ENCODE measurements at regions not wholly inside any gene's neighbourhood (a gene's known extent, or its start where the extent isn't known, plus 50 kb on each side); places are given as distances from the start of the nearest gene placed in this dataset.

DNA sequence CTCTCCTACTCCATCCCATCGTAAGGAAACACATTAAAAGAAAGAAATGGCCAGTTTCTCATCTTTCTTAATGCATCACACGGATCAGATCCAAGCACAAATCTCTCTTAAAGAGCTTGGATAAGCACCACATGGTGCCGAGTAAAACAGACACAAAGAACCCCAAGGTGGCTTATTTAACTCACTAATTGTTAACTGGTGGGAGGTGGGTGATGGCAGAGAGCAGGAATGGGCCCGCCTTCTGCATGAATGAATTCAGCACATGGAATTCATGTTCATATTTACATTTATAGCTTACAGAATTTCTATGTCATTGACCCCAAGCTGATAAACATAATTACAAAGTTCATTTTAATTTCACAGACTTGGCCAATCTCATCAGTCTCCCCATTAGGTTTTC lies 89.9 kb downstream of the MZT1 start:
- H3K27me3 Mint-ChIP-seq = peaks cover 3% of the 10 kb centered on the region
- Histone ChIP-seq H3K4me3 (ENCODE audit: low read length) (no peak overlapping the region), H3K36me3 (ENCODE audit: insufficient read depth, low read length) (no peaks in the 10 kb centered on the region), H3K9me3 (ENCODE audit: control insufficient read depth in 1 of 2, insufficient read depth in 1 of 2, low read length in 2 of 2) (no peaks in the 10 kb centered on the region), H3K27me3 (ENCODE audit: control insufficient read depth in 1 of 2, insufficient read depth in 2 of 2, low read length in 2 of 2) (no peaks in the 10 kb centered on the region), H3K27ac (ENCODE audit: low read depth in 1 of 2, low read length in 2 of 2) (no peak overlapping the region), H3K4me1 (ENCODE audit: insufficient read depth, low read length) (no peaks in the 10 kb centered on the region)
- intact Hi-C loops (cut with DNase I, micrococcal nuclease) = no loop called here
- DNase-seq = no peak
- TF ChIP-seq, protein P1, sequence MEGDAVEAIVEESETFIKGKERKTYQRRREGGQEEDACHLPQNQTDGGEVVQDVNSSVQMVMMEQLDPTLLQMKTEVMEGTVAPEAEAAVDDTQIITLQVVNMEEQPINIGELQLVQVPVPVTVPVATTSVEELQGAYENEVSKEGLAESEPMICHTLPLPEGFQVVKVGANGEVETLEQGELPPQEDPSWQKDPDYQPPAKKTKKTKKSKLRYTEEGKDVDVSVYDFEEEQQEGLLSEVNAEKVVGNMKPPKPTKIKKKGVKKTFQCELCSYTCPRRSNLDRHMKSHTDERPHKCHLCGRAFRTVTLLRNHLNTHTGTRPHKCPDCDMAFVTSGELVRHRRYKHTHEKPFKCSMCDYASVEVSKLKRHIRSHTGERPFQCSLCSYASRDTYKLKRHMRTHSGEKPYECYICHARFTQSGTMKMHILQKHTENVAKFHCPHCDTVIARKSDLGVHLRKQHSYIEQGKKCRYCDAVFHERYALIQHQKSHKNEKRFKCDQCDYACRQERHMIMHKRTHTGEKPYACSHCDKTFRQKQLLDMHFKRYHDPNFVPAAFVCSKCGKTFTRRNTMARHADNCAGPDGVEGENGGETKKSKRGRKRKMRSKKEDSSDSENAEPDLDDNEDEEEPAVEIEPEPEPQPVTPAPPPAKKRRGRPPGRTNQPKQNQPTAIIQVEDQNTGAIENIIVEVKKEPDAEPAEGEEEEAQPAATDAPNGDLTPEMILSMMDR (IDR thresholded peaks at IDR 0.05) = no peak
- H3K4me3 Mint-ChIP-seq = no peak overlapping the region
- CTCF ChIA-PET = no interaction called here
- H3K27ac Mint-ChIP-seq = no peak overlapping the region
- H3K4me1 Mint-ChIP-seq (ENCODE audit: low read depth) = no peaks in the 10 kb centered on the region
- POLR2A ChIA-PET = no interaction called here
- no peaks in the 10 kb centered on the region for H3K9me3 Mint-ChIP-seq
- no peak for ATAC-seq (ENCODE audit: poor library complexity)
- no peaks in the 10 kb centered on the region for H3K36me3 Mint-ChIP-seq (ENCODE audit: low read depth)

DNA sequence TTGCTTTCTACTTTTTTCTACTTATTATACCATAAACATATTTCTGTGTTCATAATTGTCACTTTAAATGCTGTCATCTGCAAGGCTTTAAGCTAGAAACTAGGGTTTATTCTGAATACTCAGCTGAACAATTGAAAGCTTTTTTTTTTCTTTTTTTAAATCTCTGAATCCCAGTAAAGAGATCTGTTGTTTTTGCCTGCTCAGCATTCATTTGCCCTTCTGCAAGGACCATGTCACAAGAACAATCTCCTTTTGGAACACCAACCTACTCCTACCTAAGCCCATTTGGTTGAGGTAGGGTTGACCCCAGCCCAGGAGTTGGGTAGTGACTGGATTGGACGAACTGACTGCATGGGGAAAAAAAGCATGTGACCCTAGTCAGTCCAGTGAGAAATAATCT lies 92.6 kb downstream of the MZT1 start:
- no peaks in the 10 kb centered on the region for H3K27me3 ChIP-seq (ENCODE audit: control insufficient read depth in 1 of 2, insufficient read depth in 2 of 2, low read length in 2 of 2)
- no peak overlapping the region for H3K4me3 Mint-ChIP-seq
- POLR2A ChIA-PET = interaction anchor here (0.6 kb wide), 1 partner anchor 56 kb away, joined by 3 read pairs; no protein-coding TSS in a partner anchor
- no peaks in the 10 kb centered on the region for H3K4me1 ChIP-seq (ENCODE audit: insufficient read depth, low read length)
- no peak overlapping the region for H3K27ac ChIP-seq (ENCODE audit: low read depth in 1 of 2, low read length in 2 of 2)
- ATAC-seq (ENCODE audit: poor library complexity) (no peak), DNase-seq (no peak)
- no peaks in the 10 kb centered on the region for H3K9me3 ChIP-seq (ENCODE audit: control insufficient read depth in 1 of 2, insufficient read depth in 1 of 2, low read length in 2 of 2)
- no peaks in the 10 kb centered on the region for H3K36me3 Mint-ChIP-seq (ENCODE audit: low read depth)
- intact Hi-C loops (cut with DNase I, micrococcal nuclease) = no loop called here
- no peaks in the 10 kb centered on the region for H3K4me1 Mint-ChIP-seq (ENCODE audit: low read depth)
- TF ChIP-seq, protein P1 (IDR thresholded peaks at IDR 0.05) = no peak
- no peaks in the 10 kb centered on the region for H3K36me3 ChIP-seq (ENCODE audit: insufficient read depth, low read length)
- no peak overlapping the region for H3K27ac Mint-ChIP-seq
- CTCF ChIA-PET = no interaction called here
- H3K4me3 ChIP-seq (ENCODE audit: low read length) = no peak overlapping the region
- no peaks in the 10 kb centered on the region for H3K27me3 Mint-ChIP-seq
- H3K9me3 Mint-ChIP-seq = no peaks in the 10 kb centered on the region

DNA sequence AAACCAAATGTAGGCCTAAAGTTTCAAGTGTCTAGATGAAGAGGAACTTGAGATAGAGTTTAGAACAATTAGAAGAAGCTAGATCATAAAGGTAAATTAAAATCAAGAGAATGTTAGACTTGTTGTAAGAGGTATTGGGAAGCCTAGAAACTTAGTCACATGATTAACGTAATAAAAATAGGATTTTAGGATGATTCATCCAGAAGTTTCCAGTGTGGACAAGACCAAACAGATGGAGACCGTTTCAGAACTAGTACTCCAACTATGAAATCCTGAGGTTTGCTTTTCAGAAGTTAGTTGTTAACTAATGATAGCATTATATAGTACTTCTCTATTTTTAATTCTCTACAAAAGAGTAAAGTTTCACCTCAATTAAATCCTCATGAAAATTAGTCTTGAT lies 104.9 kb downstream of the MZT1 start:
- Histone ChIP-seq H3K4me3 (ENCODE audit: low read length) (no peak overlapping the region), H3K9me3 (ENCODE audit: control insufficient read depth in 1 of 2, insufficient read depth in 1 of 2, low read length in 2 of 2) (no peaks in the 10 kb centered on the region), H3K36me3 (ENCODE audit: insufficient read depth, low read length) (no peaks in the 10 kb centered on the region), H3K27me3 (ENCODE audit: control insufficient read depth in 1 of 2, insufficient read depth in 2 of 2, low read length in 2 of 2) (peaks cover 0 to 2% of the 10 kb centered on the region in 2 experiments), H3K4me1 (ENCODE audit: insufficient read depth, low read length) (no peaks in the 10 kb centered on the region), H3K27ac (ENCODE audit: low read depth in 1 of 2, low read length in 2 of 2) (no peak overlapping the region)
- Mint-ChIP-seq H3K9me3 (no peaks in the 10 kb centered on the region), H3K27me3 (peaks cover 21% of the 10 kb centered on the region), H3K27ac (no peak overlapping the region), H3K4me1 (ENCODE audit: low read depth) (no peaks in the 10 kb centered on the region), H3K36me3 (ENCODE audit: low read depth) (no peaks in the 10 kb centered on the region), H3K4me3 (no peak overlapping the region)
- DNase-seq (no peak), ATAC-seq (ENCODE audit: poor library complexity) (no peak)
- CTCF ChIA-PET = no interaction called here
- TF ChIP-seq, protein P1 (IDR thresholded peaks at IDR 0.05) = no peak
- POLR2A ChIA-PET = no interaction called here
- intact Hi-C loops (cut with DNase I, micrococcal nuclease) = no loop called here
